Heart left ventricle (tissue), 13 donors: ENCODE measurements at regions not wholly inside any gene's neighbourhood (a gene's known extent, or its start where the extent isn't known, plus 50 kb on each side); places are given as distances from the start of the nearest gene placed in this dataset.

Experiments
- POLR2A ChIP-seq, 2 donors: fragments of 450-650 bp; IDR thresholded peaks; one replicate each; pipeline ENCODE4 v1.6.1; 2017; ENCODE audit warnings: antibody characterized with exemption in 2 of 2, mild to moderate bottlenecking in 2 of 2, moderate library complexity in 2 of 2
- TF ChIP-seq, protein P1 (sequence below), 12 donors: fragments of 200-600 bp; sonication (generic) in 4 of 12; IDR thresholded peaks; one replicate each; pipeline versions ENCODE4 v1.5.0 to v1.8.0; 2018 to 2022; ENCODE audit warnings: antibody characterized with exemption in 12 of 12, mild to moderate bottlenecking in 5 of 12
- donor health status: ischemic (EF 13 %, LVEDD 7.1; RV severe dilation, severe dysfunction).
- donor health status: DM: no; HTN: yes; CAD: no.
- donor health status: DM: no; HTN: no; CAD: no.
- donor health status: ischemic (EF 25% LVEDD 6.9; RV normal size, moderate dysfunction).
- donor health status: ischemic (EF 25% LVEDD 5.7; RV mildly dilated, moderate dysfunction).
- donor health status: ischemic (EF 35%, LVEDD 5.7; RV mildly dilated, moderate dysfunction).
- donor health status: nonischemic (EF 11% LVEDD 7.7; RV severe dilation, severe dysfunction).
- donor health status: DM: yes; HTN: yes; CAD: no.
- donor health status: PGD.
- donor health status: ischemic (EF 29% LVEDD 5.4; RV normal size, mild dysfunction).
- donor health status: nonischemic (EF 23%, LVEDD 6.1; RV moderate dilation, normal function).

DNA sequence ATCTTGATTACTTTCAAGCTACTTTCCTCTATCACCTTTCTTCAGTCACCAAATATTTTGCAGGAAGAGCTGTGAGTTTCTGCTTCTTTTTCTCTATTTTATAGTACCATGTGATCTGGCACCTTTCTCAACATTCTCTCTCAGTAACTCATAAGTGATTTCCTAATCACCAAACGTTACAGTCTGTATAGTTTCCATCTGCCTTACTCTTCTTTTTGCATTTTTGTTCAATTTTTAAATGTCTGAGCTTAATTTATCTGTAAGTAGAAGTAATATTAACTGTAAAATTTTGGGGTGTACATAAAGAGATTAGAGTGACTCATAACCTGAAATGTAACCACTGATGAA is 422.1 kb upstream of the SYT1 start:
- TF ChIP-seq, protein P1, sequence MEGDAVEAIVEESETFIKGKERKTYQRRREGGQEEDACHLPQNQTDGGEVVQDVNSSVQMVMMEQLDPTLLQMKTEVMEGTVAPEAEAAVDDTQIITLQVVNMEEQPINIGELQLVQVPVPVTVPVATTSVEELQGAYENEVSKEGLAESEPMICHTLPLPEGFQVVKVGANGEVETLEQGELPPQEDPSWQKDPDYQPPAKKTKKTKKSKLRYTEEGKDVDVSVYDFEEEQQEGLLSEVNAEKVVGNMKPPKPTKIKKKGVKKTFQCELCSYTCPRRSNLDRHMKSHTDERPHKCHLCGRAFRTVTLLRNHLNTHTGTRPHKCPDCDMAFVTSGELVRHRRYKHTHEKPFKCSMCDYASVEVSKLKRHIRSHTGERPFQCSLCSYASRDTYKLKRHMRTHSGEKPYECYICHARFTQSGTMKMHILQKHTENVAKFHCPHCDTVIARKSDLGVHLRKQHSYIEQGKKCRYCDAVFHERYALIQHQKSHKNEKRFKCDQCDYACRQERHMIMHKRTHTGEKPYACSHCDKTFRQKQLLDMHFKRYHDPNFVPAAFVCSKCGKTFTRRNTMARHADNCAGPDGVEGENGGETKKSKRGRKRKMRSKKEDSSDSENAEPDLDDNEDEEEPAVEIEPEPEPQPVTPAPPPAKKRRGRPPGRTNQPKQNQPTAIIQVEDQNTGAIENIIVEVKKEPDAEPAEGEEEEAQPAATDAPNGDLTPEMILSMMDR (IDR thresholded peaks at IDR 0.05): no peak
- TF ChIP-seq POLR2A (IDR thresholded peaks at IDR 0.05): no peak
